GM23338 (cell line): ENCODE measurements at regions not wholly inside any gene's neighbourhood (a gene's known extent, or its start where the extent isn't known, plus 50 kb on each side); places are given as distances from the start of the nearest gene placed in this dataset.

Experiments used
- ATAC-seq: fragments of 200-7000 bp; cut with Tn5 transposase; 3 replicates; pipeline ENCODE4 v1.9.1; 2020
- DNase-seq: peaks from one replicate; pipeline ENCODE4 v3.0.0-alpha.2; 2015; ENCODE audit warnings: low spot score
- H2AFZ ChIP-seq: fragments of 200-600 bp; sonication (generic); 2 replicates; pipeline ENCODE4 v1.8.0; 2016; ENCODE audit warnings: antibody characterized with exemption, mild to moderate bottlenecking, moderate library complexity
- H3F3A ChIP-seq: fragments of 200-600 bp; sonication (generic); replicated peaks from 2 replicates; pipeline ENCODE4 v1.8.0; 2017; ENCODE audit warnings: antibody characterized with exemption, mixed run types, low read depth
- H3K27ac ChIP-seq: fragments of 200-600 bp; sonication (generic); 2 replicates; pipeline ENCODE4 v1.6.1; 2016; ENCODE audit warnings: low read depth
- H3K27me3 ChIP-seq: fragments of 200-600 bp; sonication (generic); 2 replicates; pipeline ENCODE4 v1.8.0; 2016; ENCODE audit warnings: mild to moderate bottlenecking, mixed run types, moderate library complexity; ENCODE audit not compliant: insufficient read depth
- H3K36me3 ChIP-seq: fragments of 200-600 bp; sonication (generic); 2 replicates; pipeline ENCODE4 v1.8.0; 2016; ENCODE audit warnings: mild to moderate bottlenecking; ENCODE audit not compliant: insufficient read depth
- H3K4me1 ChIP-seq: fragments of 200-600 bp; sonication (generic); 2 replicates; pipeline ENCODE4 v1.8.0; 2016; ENCODE audit warnings: mild to moderate bottlenecking, moderate library complexity; ENCODE audit not compliant: insufficient read depth
- H3K4me2 ChIP-seq: fragments of 200-600 bp; sonication (generic); 2 replicates; pipeline ENCODE4 v1.7.1; 2017; ENCODE audit warnings: mixed run types
- H3K4me3 ChIP-seq: fragments of 200-600 bp; sonication (generic); 2 replicates; pipeline ENCODE4 v1.6.1; 2016; ENCODE audit warnings: mixed run types
- H3K79me2 ChIP-seq: fragments of 200-600 bp; sonication (generic); replicated peaks from 2 replicates; pipeline ENCODE4 v1.8.0; 2017; ENCODE audit warnings: mild to moderate bottlenecking; ENCODE audit not compliant: insufficient read depth
- H3K9me2 ChIP-seq: fragments of 200-600 bp; sonication (generic); 2 replicates; pipeline ENCODE4 v1.8.0; 2017; ENCODE audit not compliant: insufficient read depth
- H4K20me1 ChIP-seq: fragments of 200-600 bp; sonication (generic); replicated peaks from 2 replicates; pipeline ENCODE4 v1.8.0; 2017; ENCODE audit warnings: mild to moderate bottlenecking; ENCODE audit not compliant: insufficient read depth
- H3K27ac Mint-ChIP-seq: 2 replicates; pipeline ENCODE4 v1.8.0; 2020; ENCODE audit warnings: inconsistent platforms, mild to moderate bottlenecking, moderate library complexity, mixed read lengths
- H3K27me3 Mint-ChIP-seq: 3 replicates; pipeline ENCODE4 v1.8.0; 2022; ENCODE audit warnings: low read depth, mild to moderate bottlenecking, moderate library complexity, mixed read lengths, inconsistent platforms; ENCODE audit not compliant: insufficient read depth, poor library complexity
- H3K36me3 Mint-ChIP-seq: 3 replicates; pipeline ENCODE4 v1.8.0; 2021; ENCODE audit warnings: low read depth, mild to moderate bottlenecking, inconsistent platforms, moderate library complexity, mixed read lengths
- H3K4me1 Mint-ChIP-seq: 3 replicates; pipeline ENCODE4 v1.8.0; 2020; ENCODE audit warnings: mild to moderate bottlenecking, inconsistent platforms, mixed read lengths
- H3K4me3 Mint-ChIP-seq: 3 replicates; pipeline ENCODE4 v1.8.0; 2021; ENCODE audit warnings: moderate library complexity, mild to moderate bottlenecking, inconsistent platforms, mixed read lengths
- H3K9me3 Mint-ChIP-seq: 3 replicates; pipeline ENCODE4 v1.8.0; 2020; ENCODE audit warnings: moderate library complexity, mild to moderate bottlenecking, inconsistent platforms, mixed read lengths
- CREB1 ChIP-seq: fragments of 250-450 bp; sonication (Bioruptor Pico); IDR thresholded peaks from 2 replicates; pipeline ENCODE4 v1.5.0; 2020; ENCODE audit warnings: low read depth, mild to moderate bottlenecking, moderate library complexity
- EZH2 ChIP-seq: fragments of 200-600 bp; sonication (generic); IDR thresholded peaks from one replicate; pipeline ENCODE4 v1.8.0; 2017; ENCODE audit warnings: antibody characterized with exemption, mild to moderate bottlenecking, low read depth; ENCODE audit not compliant: unreplicated experiment
- JUNB ChIP-seq: IDR thresholded peaks from one replicate; pipeline ENCODE4 v1.6.1; 2016; ENCODE audit warnings: antibody characterized with exemption; ENCODE audit not compliant: unreplicated experiment
- NANOG ChIP-seq: IDR thresholded peaks from 2 replicates; pipeline ENCODE4 v1.6.1; 2016; ENCODE audit warnings: antibody characterized with exemption, borderline replicate concordance
- POLR2AphosphoS5 ChIP-seq: IDR thresholded peaks from 2 replicates; pipeline ENCODE4 v1.6.1; 2016; ENCODE audit warnings: antibody characterized with exemption, low read depth
- STAT1 ChIP-seq: IDR thresholded peaks from one replicate; pipeline ENCODE4 v1.6.1; 2016; ENCODE audit warnings: antibody characterized with exemption; ENCODE audit not compliant: unreplicated experiment
- ZNF114 ChIP-seq: fragments of 250-450 bp; sonication (Bioruptor Pico); IDR thresholded peaks from 2 replicates; pipeline ENCODE4 v1.5.0; 2020; ENCODE audit warnings: mild to moderate bottlenecking, moderate library complexity
- ZNF331 ChIP-seq: fragments of 250-450 bp; sonication (Bioruptor Pico); IDR thresholded peaks from 2 replicates; pipeline ENCODE4 v1.5.0; 2020; ENCODE audit warnings: low read depth, mild to moderate bottlenecking, moderate library complexity
- TF ChIP-seq, protein P1 (sequence below): IDR thresholded peaks from 2 replicates; pipeline ENCODE4 v1.6.1; 2016; ENCODE audit warnings: antibody characterized with exemption
- TF ChIP-seq, protein P2 (sequence below): IDR thresholded peaks from one replicate; pipeline ENCODE4 v1.6.1; 2018; ENCODE audit warnings: antibody characterized with exemption; ENCODE audit not compliant: unreplicated experiment
- TF ChIP-seq, protein P3 (sequence below): fragments of 250-450 bp; sonication (Bioruptor Pico); IDR thresholded peaks from 2 replicates; pipeline ENCODE4 v1.5.0; 2020; ENCODE audit warnings: mild to moderate bottlenecking, moderate library complexity
- TF ChIP-seq, protein P4 (sequence below), 2 experiments: fragments of 200-600 bp in 1 of 2; sonication (generic) in 1 of 2; conservative IDR thresholded peaks; 2 replicates each; pipeline versions ENCODE4 v1.5.1 to v1.6.1; 2016 to 2017; ENCODE audit warnings: antibody characterized with exemption in 2 of 2, low read depth in 2 of 2, mild to moderate bottlenecking in 2 of 2, moderate library complexity in 1 of 2

- no peak overlapping the region for H3K27ac Mint-ChIP-seq
- ATAC-seq, result no peak
Measured at GRCh38 chr21:35840949-35841348, 219.4 kb downstream of the SETD4 start.

More at GRCh38 chr21:35840949-35841348, 219.4 kb downstream of the SETD4 start:
- no peak overlapping the region for H3K4me3 Mint-ChIP-seq
- Histone ChIP-seq H3K27me3 (no peaks in the 10 kb centered on the region), H4K20me1 (no peaks in the 10 kb centered on the region), H3K4me1 (no peaks in the 10 kb centered on the region), H3F3A (no peaks in the 10 kb centered on the region), H3K9me2 (no peaks in the 10 kb centered on the region), H3K36me3 (no peaks in the 10 kb centered on the region), H3K4me3 (no peak overlapping the region), H3K79me2 (no peaks in the 10 kb centered on the region), H3K27ac (no peak overlapping the region), H3K4me2 (no peak overlapping the region), H2AFZ (0 out of 2 replicates have a peak overlapping the region, but pooled peaks have one; percentile 66)
- H3K36me3 Mint-ChIP-seq, result no peaks in the 10 kb centered on the region
- peaks cover 3% of the 10 kb centered on the region for H3K27me3 Mint-ChIP-seq
- no peaks in the 10 kb centered on the region for H3K4me1 Mint-ChIP-seq
- no peak for DNase-seq
- TF ChIP-seq ZNF114 (CRISPR knock-in tag) (no peak), ZNF331 (CRISPR knock-in tag) (no peak), POLR2AphosphoS5 (no peak), JUNB (no peak), CREB1 (CRISPR knock-in tag) (no peak), EZH2 (no peak), NANOG (no peak), STAT1 (no peak)
- TF ChIP-seq, protein P1, sequence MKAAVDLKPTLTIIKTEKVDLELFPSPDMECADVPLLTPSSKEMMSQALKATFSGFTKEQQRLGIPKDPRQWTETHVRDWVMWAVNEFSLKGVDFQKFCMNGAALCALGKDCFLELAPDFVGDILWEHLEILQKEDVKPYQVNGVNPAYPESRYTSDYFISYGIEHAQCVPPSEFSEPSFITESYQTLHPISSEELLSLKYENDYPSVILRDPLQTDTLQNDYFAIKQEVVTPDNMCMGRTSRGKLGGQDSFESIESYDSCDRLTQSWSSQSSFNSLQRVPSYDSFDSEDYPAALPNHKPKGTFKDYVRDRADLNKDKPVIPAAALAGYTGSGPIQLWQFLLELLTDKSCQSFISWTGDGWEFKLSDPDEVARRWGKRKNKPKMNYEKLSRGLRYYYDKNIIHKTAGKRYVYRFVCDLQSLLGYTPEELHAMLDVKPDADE, result no peak
- TF ChIP-seq, protein P2, sequence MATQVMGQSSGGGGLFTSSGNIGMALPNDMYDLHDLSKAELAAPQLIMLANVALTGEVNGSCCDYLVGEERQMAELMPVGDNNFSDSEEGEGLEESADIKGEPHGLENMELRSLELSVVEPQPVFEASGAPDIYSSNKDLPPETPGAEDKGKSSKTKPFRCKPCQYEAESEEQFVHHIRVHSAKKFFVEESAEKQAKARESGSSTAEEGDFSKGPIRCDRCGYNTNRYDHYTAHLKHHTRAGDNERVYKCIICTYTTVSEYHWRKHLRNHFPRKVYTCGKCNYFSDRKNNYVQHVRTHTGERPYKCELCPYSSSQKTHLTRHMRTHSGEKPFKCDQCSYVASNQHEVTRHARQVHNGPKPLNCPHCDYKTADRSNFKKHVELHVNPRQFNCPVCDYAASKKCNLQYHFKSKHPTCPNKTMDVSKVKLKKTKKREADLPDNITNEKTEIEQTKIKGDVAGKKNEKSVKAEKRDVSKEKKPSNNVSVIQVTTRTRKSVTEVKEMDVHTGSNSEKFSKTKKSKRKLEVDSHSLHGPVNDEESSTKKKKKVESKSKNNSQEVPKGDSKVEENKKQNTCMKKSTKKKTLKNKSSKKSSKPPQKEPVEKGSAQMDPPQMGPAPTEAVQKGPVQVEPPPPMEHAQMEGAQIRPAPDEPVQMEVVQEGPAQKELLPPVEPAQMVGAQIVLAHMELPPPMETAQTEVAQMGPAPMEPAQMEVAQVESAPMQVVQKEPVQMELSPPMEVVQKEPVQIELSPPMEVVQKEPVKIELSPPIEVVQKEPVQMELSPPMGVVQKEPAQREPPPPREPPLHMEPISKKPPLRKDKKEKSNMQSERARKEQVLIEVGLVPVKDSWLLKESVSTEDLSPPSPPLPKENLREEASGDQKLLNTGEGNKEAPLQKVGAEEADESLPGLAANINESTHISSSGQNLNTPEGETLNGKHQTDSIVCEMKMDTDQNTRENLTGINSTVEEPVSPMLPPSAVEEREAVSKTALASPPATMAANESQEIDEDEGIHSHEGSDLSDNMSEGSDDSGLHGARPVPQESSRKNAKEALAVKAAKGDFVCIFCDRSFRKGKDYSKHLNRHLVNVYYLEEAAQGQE, result no peak
- TF ChIP-seq, protein P3, sequence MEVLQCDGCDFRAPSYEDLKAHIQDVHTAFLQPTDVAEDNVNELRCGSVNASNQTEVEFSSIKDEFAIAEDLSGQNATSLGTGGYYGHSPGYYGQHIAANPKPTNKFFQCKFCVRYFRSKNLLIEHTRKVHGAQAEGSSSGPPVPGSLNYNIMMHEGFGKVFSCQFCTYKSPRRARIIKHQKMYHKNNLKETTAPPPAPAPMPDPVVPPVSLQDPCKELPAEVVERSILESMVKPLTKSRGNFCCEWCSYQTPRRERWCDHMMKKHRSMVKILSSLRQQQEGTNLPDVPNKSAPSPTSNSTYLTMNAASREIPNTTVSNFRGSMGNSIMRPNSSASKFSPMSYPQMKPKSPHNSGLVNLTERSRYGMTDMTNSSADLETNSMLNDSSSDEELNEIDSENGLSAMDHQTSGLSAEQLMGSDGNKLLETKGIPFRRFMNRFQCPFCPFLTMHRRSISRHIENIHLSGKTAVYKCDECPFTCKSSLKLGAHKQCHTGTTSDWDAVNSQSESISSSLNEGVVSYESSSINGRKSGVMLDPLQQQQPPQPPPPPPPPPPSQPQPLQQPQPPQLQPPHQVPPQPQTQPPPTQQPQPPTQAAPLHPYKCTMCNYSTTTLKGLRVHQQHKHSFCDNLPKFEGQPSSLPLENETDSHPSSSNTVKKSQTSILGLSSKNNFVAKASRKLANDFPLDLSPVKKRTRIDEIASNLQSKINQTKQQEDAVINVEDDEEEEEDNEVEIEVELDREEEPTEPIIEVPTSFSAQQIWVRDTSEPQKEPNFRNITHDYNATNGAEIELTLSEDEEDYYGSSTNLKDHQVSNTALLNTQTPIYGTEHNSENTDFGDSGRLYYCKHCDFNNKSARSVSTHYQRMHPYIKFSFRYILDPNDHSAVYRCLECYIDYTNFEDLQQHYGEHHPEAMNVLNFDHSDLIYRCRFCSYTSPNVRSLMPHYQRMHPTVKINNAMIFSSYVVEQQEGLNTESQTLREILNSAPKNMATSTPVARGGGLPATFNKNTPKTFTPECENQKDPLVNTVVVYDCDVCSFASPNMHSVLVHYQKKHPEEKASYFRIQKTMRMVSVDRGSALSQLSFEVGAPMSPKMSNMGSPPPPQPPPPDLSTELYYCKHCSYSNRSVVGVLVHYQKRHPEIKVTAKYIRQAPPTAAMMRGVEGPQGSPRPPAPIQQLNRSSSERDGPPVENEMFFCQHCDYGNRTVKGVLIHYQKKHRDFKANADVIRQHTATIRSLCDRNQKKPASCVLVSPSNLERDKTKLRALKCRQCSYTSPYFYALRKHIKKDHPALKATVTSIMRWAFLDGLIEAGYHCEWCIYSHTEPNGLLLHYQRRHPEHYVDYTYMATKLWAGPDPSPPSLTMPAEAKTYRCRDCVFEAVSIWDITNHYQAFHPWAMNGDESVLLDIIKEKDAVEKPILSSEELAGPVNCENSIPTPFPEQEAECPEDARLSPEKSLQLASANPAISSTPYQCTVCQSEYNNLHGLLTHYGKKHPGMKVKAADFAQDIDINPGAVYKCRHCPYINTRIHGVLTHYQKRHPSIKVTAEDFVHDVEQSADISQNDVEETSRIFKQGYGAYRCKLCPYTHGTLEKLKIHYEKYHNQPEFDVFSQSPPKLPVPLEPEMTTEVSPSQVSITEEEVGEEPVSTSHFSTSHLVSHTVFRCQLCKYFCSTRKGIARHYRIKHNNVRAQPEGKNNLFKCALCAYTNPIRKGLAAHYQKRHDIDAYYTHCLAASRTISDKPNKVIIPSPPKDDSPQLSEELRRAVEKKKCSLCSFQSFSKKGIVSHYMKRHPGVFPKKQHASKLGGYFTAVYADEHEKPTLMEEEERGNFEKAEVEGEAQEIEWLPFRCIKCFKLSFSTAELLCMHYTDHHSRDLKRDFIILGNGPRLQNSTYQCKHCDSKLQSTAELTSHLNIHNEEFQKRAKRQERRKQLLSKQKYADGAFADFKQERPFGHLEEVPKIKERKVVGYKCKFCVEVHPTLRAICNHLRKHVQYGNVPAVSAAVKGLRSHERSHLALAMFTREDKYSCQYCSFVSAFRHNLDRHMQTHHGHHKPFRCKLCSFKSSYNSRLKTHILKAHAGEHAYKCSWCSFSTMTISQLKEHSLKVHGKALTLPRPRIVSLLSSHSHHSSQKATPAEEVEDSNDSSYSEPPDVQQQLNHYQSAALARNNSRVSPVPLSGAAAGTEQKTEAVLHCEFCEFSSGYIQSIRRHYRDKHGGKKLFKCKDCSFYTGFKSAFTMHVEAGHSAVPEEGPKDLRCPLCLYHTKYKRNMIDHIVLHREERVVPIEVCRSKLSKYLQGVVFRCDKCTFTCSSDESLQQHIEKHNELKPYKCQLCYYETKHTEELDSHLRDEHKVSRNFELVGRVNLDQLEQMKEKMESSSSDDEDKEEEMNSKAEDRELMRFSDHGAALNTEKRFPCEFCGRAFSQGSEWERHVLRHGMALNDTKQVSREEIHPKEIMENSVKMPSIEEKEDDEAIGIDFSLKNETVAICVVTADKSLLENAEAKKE (CRISPR knock-in tag), result no peak
- TF ChIP-seq, protein P4, sequence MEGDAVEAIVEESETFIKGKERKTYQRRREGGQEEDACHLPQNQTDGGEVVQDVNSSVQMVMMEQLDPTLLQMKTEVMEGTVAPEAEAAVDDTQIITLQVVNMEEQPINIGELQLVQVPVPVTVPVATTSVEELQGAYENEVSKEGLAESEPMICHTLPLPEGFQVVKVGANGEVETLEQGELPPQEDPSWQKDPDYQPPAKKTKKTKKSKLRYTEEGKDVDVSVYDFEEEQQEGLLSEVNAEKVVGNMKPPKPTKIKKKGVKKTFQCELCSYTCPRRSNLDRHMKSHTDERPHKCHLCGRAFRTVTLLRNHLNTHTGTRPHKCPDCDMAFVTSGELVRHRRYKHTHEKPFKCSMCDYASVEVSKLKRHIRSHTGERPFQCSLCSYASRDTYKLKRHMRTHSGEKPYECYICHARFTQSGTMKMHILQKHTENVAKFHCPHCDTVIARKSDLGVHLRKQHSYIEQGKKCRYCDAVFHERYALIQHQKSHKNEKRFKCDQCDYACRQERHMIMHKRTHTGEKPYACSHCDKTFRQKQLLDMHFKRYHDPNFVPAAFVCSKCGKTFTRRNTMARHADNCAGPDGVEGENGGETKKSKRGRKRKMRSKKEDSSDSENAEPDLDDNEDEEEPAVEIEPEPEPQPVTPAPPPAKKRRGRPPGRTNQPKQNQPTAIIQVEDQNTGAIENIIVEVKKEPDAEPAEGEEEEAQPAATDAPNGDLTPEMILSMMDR (conservative IDR thresholded peaks at IDR 0.05; ENCODE audit: low read depth in 2 of 2), result no peak
- H3K9me3 Mint-ChIP-seq, result no peaks in the 10 kb centered on the region
